ENCODE measurements at regions not wholly inside any gene's neighbourhood (a gene's known extent, or its start where the extent isn't known, plus 50 kb on each side); places are given as distances from the start of the nearest gene placed in this dataset.
"Not testable (repeated sequence)": the region's sequence is repeated elsewhere in the genome, so short reads cannot be mapped to it uniquely, and the experiment has no call there.

DNA sequence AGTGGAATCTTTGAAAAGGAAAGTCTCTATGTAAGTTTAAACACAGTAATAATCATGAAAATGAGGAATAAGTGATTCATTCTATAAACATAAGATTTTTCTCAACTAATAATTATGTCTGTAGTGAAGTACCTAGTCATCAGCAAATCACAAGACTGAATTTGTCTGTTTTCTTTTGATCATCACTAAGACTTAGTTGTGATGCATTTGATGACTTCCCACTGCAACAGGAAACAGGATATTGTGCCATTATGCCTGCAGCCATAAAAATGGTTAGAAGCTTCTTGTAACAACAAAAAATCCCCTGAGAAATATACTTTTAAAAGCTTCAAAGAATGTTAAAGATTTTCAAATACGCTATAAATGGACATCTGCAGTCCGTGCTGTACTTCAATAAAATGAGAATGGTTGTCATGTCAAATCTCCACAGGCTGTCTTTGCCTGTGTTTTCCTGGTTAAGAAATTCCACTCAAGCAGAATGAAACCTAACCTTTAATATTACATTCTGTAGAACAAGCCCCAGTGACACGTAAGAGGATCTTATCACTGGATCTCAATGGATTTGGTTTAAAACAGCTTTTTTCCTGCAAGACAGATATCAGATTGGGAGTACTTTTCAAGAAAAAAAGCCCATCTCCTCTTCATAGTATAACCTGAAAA lies 1262.3 kb upstream of the PHF14 start:
- DNase-seq: no peak
- no peaks in the 10 kb centered on the region for H3K27me3 ChIP-seq
- H3K4me3 ChIP-seq: no peak overlapping the region
- no peaks in the 10 kb centered on the region for H3K36me3 ChIP-seq
- 62 to 75% methylated on average over 3 of the region's 3 CpGs for WGBS, 2 donors
- intact Hi-C loops (cut with DNase I): no loop called here
- TF ChIP-seq POLR2AphosphoS5 (IDR thresholded peaks at IDR 0.05) (no peak), CTCF (IDR thresholded peaks at IDR 0.05) (no peak), POLR2A (IDR thresholded peaks at IDR 0.05) (no peak), EP300 (IDR thresholded peaks at IDR 0.05) (no peak)
- no peaks in the 10 kb centered on the region for H3K4me1 ChIP-seq
- H3K27ac ChIP-seq: no peak overlapping the region
- peaks cover 0 to under 1% (median 0%) of the 10 kb centered on the region in 4 donors for H3K9me3 ChIP-seq

GRCh38 chr7:9718071-9718661 lies 1255.5 kb upstream of the PHF14 start:
- Histone ChIP-seq H3K27ac (no peak overlapping the region), H3K9me3 (peaks cover 0 to 2% (median 0%) of the 10 kb centered on the region in 4 donors), H3K36me3 (no peaks in the 10 kb centered on the region), H3K27me3 (no peaks in the 10 kb centered on the region), H3K4me3 (no peak overlapping the region), H3K4me1 (no peaks in the 10 kb centered on the region)
- intact Hi-C loops (cut with DNase I): no loop called here
- TF ChIP-seq POLR2AphosphoS5 (IDR thresholded peaks at IDR 0.05) (no peak), CTCF (IDR thresholded peaks at IDR 0.05) (no peak), EP300 (IDR thresholded peaks at IDR 0.05) (no peak), POLR2A (IDR thresholded peaks at IDR 0.05) (no peak)
- DNase-seq: no peak

- Histone ChIP-seq H3K27me3 (no peaks in the 10 kb centered on the region), H3K4me1 (no peaks in the 10 kb centered on the region), H3K36me3 (no peaks in the 10 kb centered on the region), H3K27ac (no peak overlapping the region), H3K9me3 (peaks cover 0 to 2% (median 0%) of the 10 kb centered on the region in 4 donors), H3K4me3 (no peak overlapping the region)
- 42 to 70% methylated on average over 4 of the region's 4 CpGs for WGBS, 2 donors
- TF ChIP-seq CTCF (IDR thresholded peaks at IDR 0.05) (no peak), POLR2AphosphoS5 (IDR thresholded peaks at IDR 0.05) (no peak), POLR2A (IDR thresholded peaks at IDR 0.05) (no peak), EP300 (IDR thresholded peaks at IDR 0.05) (no peak)
- intact Hi-C loops (cut with DNase I): no loop called here
- DNase-seq: no peak
Measured at GRCh38 chr7:9719303-9719702, 1254.4 kb upstream of the PHF14 start.

DNA sequence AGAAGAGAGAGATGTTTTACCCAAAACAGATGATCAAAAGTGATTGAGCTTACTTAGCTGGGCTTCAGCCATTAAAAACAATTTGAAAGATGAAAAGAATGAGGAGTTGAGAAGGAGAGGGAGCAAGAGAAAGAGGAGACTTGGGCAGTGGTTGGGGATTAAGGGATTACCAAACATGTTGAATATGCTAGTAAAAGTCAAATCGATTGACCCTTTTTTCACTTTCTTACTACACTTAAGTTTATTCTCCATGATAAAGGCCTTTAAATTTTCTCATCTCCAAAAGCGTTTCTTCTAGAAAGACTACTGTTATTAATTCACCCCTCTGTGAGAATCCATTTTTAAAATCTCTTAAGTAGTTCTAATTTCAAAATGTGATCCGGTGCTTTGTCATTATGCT lies 1254.0 kb upstream of the PHF14 start:
- H3K36me3 ChIP-seq: no peaks in the 10 kb centered on the region
- H3K4me1 ChIP-seq: no peaks in the 10 kb centered on the region
- intact Hi-C loops (cut with DNase I): no loop called here
- 86 to 90% methylated on average over 3 of the region's 3 CpGs for WGBS, 2 donors
- no peak for TF ChIP-seq EP300 (IDR thresholded peaks at IDR 0.05)
- TF ChIP-seq POLR2A (IDR thresholded peaks at IDR 0.05): no peak
- no peak for TF ChIP-seq CTCF (IDR thresholded peaks at IDR 0.05)
- no peak for TF ChIP-seq POLR2AphosphoS5 (IDR thresholded peaks at IDR 0.05)
- H3K27me3 ChIP-seq: no peaks in the 10 kb centered on the region
- no peak for DNase-seq
- H3K9me3 ChIP-seq: peaks cover 0 to 2% (median 0%) of the 10 kb centered on the region in 4 donors
- no peak overlapping the region for H3K4me3 ChIP-seq
- H3K27ac ChIP-seq: no peak overlapping the region

GRCh38 chr7:9725940-9726663 lies 1247.6 kb upstream of the PHF14 start:
- H3K27me3 ChIP-seq; H3K4me1 ChIP-seq; H3K27ac ChIP-seq; H3K36me3 ChIP-seq; H3K9me3 ChIP-seq; H3K4me3 ChIP-seq; DNase-seq; intact Hi-C loops (cut with DNase I): not testable (repeated sequence)
- 92 to 94% methylated on average over 59 to 60 of the region's 60 CpGs for WGBS, 2 donors

- H3K4me1 ChIP-seq; intact Hi-C loops (cut with DNase I); H3K4me3 ChIP-seq; H3K36me3 ChIP-seq; H3K27me3 ChIP-seq; H3K27ac ChIP-seq; DNase-seq; H3K9me3 ChIP-seq: not testable (repeated sequence)
- WGBS, 2 donors: 96 to 97% methylated on average over 18 of the region's 22 CpGs
Measured at GRCh38 chr7:9726811-9727210, 1246.9 kb upstream of the PHF14 start.

DNA sequence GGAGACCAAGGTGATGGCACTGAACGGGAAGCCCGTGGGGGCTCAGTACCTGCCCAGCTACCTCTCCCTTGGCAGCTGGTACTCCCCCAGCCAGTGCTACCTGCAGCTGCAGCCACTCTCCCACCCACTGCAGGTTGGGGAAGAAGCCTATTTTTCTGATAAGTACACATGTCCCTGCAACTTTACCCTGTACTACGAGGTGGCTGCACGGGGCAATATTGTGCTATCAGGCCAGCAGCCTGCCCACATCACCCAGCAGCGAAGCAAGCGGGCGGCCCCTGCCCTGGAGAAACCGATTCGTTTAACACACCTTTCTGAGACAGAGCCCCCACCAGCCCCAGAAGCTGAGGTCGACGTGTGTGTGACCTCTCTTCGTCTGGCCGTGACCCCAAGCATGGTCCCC lies 1246.2 kb upstream of the PHF14 start:
- H3K27ac ChIP-seq; H3K36me3 ChIP-seq; intact Hi-C loops (cut with DNase I); H3K4me1 ChIP-seq; H3K9me3 ChIP-seq; H3K4me3 ChIP-seq; DNase-seq; H3K27me3 ChIP-seq: not testable (repeated sequence)
- WGBS, 2 donors: 95 to 96% methylated on average over 13 of the region's 13 CpGs

All from sigmoid colon (tissue), 6 donors.